ENCODE measurements at regions not wholly inside any gene's neighbourhood (a gene's known extent, or its start where the extent isn't known, plus 50 kb on each side); places are given as distances from the start of the nearest gene placed in this dataset.

DNA sequence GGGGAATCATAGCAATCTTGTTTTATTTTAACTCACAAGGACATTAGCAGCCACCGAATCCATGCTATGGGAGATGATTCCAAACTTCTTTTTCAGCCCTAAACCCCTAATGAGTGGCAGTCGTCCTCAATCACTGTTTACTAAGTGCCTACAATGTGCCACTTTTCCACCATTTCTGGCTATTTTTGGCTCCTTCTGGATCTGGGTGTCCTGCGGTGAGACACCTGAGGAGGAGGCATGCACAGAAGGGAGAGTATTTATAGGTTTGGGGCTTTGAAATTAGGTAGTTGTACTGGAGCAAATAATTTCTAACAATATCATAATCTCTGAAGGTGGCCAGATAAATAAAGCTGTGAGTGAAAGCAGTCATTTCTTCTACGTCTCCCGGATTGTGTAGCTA, 1125.6 kb downstream of the BCL11B start:
- no peak for DNase-seq

- no peak for DNase-seq
Observed at GRCh38 chr14:98154254-98154653, 1117.7 kb downstream of the BCL11B start.

GRCh38 chr14:98156411-98156810, 1115.6 kb downstream of the BCL11B start:
- DNase-seq, result no peak

GRCh38 chr14:98160901-98161300, 1111.1 kb downstream of the BCL11B start:
- DNase-seq, result no peak

GRCh38 chr14:98161356-98161755, 1110.6 kb downstream of the BCL11B start:
- DNase-seq, result no peak

DNA sequence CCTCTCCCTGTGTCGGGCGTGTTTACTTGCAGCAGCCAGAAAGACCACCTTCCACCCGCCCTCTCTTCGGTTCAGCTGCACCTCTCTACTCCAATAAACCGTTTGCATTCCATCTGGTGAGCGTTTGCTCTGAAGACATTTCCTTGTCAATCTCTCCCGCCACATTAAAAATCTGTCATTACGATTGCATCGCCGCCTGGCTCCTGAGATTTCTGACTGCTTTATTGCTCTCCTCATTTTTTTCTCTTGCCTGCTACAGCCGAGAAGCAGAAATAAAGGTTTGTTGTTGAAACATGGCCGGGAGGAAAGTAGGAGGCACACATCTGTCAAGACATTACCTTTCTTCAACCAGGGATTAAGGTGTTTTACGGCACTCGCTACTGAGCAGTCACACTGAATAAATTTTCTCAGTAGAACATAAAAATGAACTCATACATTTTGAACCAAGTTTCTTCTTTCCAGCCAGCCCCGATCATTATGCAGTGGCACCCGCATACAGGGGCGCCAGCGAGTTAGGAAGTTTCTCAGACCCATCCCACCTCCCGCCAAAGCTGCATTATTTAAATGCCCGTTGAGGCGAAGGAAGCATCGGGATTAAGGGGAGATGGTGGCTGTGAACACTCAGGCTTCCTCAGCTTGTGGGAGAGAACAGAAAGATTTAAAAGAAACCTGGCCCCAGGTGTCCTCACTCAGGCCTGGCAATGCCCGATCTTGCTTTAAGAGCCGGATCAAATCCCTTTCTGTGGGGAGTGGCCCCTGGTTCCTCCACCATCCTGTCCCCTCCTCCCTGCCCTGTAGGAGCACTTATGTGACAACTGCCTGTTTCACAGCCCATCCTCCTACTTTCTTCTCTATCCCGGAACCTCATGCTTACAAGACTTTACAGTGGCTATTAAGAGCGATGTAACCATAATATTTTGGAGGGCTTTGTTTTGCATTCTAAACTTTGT, 1108.9 kb downstream of the BCL11B start:
- DNase-seq, result no peak

DNA sequence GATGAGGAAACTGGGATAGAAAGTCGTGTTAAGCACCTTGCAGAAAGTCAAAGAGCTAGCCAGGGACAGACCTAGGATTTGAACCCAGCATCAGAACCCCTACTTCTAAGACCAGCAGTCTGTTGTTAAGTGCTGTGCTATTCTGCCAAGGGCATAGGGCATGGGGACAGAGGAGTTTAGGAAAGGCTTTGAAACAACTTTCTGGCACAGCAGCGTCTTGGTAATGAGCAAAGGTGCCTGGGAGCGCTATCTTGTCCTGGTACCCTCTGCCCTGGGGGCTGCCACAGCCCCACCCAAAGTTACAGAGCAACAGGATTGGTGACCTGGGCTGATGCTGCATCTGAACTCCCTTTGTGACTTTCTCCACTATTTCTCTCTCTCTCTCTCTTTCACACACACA, 1108.1 kb downstream of the BCL11B start:
- DNase-seq, result no peak

DNA sequence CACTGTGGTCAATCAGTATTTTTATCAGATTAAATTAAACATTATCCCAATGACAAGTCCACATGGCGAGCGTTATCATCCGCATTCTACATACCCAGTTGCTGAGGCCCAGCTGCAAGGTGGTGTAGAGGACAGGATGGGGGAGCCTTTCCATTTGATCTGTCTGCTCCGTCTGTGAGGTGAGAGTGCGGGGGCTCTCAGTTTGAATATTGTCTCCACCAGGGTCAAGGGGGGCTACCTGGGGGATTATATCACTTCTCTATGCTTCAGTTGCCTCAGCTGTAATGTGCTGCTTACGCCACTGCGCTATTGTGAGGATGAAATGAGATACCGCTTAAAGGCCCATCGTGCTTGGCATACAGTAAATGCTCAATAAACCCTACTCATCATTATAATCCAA, 1106.0 kb downstream of the BCL11B start:
- no peak for DNase-seq

DNA sequence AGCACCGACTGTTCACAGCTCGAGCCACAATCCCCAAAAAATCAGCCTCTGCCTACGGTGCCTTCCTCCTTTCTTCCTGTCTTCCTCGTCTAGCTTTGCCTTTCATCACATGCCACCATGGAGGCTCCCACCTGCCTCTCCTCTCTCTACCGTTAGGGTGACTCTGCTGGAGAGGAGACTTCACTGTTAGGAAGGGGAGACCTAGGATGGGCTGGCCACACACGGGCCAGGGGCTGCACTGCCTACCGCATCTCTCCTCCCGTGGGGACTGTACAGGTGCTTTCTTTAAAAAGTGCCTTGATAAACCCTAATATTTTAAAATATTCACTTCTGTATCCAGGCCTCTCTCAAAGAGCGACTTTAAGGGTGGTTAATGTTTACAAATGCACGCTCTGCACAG, 1104.7 kb downstream of the BCL11B start:
- DNase-seq, result no peak

DNA sequence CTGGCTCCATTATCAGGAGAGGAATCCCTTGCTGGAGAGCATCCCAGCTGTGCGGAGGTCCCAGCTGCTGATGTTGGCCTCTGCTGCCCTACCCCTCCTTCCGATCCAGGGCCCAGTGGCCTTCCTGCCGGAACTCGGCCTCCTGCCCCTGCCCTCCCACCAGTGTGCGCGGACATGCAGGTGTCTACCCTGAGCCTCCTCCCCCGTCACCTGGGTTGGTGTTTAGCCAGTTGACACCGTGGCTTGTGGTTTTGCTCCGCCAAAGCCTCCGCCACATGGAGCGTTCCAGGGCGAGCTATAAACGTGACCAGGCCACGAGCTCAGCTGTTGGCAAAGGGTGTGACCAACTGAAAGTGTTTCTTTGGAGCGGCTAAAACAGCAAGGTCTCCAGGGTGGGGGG, 1104.3 kb downstream of the BCL11B start:
- no peak for DNase-seq

- DNase-seq, result no peak
Observed at GRCh38 chr14:98168211-98168985, 1103.6 kb downstream of the BCL11B start.

DNA sequence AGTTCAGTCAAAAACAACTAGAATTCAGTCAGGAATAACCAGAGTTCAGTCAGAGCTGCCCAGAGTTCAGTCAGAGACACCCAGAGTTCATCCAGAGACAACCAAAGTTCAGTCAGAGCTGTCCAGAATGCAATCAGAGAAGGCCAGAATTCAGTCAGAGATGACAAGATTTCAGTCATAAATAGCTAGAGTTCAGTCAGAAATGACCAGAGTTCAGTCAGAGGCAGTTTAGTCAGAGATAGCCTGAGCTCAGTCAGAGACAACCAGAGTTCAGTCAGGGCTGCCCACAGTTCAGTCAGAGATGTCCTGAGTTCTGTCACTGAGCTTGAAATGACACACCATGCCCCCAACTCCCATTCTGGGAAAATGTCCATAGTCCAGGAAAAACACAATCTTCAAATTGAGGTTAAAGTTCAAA, 1102.8 kb downstream of the BCL11B start:
- DNase-seq, result no peak

DNA sequence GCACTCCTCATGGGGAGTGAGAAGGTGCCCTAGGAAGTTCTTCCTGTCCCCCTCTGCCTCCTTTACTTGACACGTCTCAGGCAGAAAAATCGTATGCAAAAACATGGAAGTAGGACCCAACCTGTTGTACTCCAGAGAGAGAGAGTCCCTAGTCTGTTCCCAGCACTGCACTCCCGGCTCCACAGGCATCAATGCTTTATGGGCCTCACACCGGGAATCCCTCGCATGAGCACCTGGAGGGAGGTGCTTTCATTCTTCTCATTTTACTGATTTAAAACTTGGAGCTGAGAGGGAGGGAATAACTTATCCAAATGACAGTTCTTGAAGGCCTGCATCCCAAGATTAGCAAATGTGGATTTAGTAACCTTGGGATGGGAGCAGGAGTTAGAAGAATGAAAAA, 1101.4 kb downstream of the BCL11B start:
- no peak for DNase-seq

DNA sequence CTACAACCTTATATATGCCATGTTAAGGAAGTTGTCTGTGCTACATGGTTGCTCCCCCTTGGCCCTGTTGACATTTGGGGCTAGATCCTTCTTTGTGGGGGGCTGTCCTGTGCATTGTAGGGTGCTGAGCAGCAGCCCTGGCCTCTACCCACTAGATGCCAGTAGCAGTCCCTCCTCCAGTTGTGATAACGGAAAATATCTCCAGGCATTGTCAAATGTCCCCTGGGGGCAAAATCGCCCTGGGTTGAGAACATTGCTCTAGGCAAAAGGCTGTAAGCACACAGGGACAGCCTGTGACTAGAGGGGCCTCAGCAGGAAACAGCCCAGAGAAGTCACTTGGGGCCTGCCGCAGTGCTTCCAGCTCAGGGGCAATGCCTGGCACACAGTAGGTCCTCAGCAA, 1100.3 kb downstream of the BCL11B start:
- DNase-seq, result no peak

DNA sequence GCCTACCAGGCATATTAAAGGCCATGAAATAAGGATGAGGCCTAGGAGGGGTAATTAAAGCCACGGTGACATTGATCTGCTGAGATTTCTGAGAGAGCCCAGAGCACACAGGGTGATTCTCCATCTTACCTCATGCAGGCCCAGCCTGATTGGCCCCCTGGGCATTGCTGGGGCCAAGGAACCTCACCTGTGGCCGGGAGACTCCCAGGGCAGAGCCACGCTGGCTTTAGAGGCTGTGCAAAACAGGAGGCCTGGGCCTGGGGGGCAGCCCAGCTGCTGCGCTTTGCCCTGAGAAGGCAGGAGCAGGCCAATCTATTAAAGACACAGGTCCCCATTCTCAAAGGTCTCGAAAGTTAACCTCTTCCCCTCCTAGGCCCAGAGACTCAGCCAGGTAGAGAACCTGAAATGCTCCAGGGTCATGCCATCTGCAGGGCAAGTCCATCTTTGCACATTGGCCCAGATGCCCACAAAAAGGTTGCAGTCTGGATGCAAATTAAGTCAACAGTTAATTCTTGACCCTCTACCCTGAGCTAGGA, 1099.7 kb downstream of the BCL11B start:
- no peak for DNase-seq

GRCh38 chr14:98173305-98173704, 1098.7 kb downstream of the BCL11B start:
- no peak for DNase-seq

DNA sequence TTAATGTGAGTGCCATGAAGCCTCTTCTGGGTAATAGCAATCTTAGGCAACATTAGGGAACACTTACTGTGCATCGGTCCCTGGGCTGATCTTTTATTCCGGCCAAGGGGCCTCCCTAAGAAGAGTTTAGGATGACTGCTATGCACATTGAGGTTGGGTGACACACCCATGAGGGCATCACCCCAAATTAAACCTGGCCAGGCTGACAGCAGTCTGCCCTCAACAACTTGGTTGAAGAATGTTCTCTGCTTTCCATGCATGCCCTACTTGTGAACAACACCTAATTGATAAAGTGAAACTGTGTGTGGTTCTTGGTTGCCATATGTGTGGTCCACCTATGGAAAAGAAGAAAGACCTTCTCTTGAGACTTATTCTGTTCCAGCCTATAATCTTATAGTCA, 1098.0 kb downstream of the BCL11B start:
- no peak for DNase-seq

DNA sequence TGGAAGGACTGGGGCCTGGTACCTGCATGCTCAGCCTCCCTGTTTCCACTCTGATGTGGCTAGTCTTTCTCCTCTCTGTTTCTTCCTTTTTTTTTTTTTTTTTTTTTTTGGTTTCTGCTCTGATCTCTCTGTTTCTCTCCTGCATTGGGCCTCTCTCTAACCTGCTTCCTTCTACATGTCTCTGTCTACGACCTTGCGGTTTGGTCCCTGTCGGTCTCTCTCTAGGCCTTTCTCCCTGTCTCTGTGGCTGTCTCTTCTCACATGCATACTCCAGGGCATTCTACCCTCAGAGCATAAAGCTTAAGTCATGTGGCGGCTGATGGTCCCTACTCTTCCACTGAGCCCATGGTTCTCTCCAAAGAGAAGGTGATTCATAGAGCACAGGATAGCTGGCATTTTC, 1096.6 kb downstream of the BCL11B start:
- DNase-seq, result no peak

GRCh38 chr14:98175881-98176280, 1096.1 kb downstream of the BCL11B start:
- DNase-seq, result no peak

DNA sequence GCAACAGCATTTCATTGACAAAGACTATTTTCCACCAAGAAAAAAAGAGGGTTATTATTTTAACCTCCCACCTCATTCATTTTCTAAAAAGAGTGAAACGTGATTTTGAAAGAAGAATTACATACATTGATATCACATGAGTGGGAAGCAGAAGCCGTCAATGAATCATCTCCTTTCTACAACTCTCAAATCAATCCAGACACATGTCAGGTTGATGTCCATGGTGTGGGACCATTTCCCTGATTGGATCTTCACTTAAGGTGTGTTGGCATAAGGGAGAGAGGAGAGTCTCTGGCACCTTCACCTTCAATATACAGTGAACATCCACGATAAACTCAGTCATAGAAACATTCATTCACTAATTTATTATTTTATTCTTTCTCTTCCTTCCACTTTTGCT, 1095.1 kb downstream of the BCL11B start:
- DNase-seq, result no peak

GRCh38 chr14:98177551-98177950, 1094.4 kb downstream of the BCL11B start:
- no peak for DNase-seq

GRCh38 chr14:98181241-98181640, 1090.8 kb downstream of the BCL11B start:
- DNase-seq, result no peak

DNA sequence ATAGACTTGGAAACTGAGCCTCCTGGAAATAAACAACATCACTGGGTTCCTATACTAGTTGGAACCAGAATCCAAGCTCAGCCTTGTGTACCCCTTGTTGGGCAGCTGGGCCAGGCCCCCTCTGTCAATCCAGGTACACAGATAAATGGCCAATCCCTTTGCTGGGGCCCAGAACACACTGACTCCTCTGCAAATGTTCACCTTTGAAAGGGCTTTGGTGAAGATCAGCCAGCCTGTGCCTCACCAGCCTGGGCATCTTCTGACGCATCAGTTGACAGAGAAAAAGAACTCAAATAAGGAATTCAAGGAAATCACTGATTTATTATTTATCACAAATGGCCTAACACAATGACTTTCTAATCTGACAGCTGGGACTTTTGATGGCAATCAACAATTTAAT, 1090.2 kb downstream of the BCL11B start:
- DNase-seq, result no peak
